HG03342 (cell line): ENCODE measurements at regions not wholly inside any gene's neighbourhood (a gene's known extent, or its start where the extent isn't known, plus 50 kb on each side); places are given as distances from the start of the nearest gene placed in this dataset.

Experiments used
- ATAC-seq: cut with Tn5 transposase; IDR thresholded peaks from one replicate; pipeline ENCODE4 v1.9.1; 2021; ENCODE audit warnings: mild to moderate bottlenecking, moderate library complexity; ENCODE audit not compliant: unreplicated experiment

DNA sequence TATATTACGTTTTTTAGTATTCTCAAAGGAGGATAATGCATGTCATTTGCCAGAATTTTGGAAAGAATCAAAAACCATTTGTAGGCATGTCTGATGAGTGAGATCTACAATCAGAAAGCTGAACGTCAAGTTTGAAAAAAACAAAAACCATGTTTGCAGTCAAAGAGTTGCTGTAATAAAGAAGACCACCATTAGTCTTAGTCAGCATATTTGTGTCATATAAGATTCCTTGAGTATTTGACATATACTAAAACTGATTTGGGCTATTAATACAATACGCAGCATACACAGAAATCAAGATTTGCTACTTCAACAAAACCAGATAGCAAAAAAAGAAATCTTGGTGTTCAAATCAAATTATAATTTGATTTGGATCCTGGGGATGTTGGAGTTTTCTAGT, 247.5 kb downstream of the SAMD5 start:
- ATAC-seq = no peak

DNA sequence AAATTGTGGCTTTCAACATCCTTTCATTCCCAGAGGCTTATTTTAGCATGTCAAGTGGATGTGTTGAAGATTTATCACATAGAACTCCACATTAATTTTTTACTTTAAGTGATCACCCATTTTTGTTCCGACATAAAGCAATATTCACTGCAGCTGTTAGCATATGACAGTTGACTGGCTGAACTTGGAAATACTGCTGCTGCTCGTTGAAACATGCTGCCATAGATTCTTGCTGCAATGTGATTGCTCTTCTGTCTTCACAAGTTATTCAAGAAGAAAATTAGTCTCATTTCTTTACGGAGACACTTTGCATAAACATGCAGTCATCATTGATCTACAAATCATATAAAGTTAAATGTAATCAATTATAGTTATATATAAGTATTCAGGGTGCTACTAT, 248.4 kb downstream of the SAMD5 start:
- ATAC-seq = no peak

DNA sequence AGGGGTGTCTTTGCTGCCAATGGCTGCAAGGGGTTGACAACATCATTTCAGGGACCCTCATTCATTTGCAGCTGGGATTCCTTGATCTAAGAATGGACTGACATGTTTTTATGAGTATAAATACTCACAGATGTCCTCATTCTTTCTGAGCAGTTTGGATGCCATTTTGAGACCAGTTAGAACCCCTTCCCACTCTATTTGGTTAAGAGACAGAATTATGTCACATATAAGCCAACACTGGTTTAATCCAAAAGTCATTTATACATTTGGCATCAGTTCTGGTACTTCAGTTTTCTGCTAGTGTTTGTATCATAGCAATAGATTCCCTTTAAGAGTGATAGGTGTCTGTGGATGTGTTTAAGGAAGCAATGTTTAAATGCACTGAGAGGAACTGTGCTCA, 248.8 kb downstream of the SAMD5 start:
- no peak for ATAC-seq

DNA sequence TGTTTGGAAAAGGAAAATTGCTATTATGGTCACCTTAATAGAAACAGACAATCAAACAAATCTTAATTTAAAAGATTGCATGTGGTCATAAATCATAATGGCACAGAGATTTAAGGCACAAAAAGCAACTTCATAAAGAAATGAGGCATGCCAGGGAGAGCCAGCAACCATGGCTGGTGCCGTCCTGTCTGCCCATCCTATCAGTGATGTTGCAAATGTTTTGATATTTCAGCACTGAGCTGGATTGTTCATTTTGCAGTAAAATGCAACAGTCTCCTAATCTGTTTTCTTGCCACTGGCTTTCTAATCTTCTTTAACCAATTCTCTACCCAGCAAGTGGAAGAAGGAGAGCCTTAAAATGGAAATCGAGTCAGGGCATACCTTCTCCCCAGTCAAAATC, 249.8 kb downstream of the SAMD5 start:
- no peak for ATAC-seq

DNA sequence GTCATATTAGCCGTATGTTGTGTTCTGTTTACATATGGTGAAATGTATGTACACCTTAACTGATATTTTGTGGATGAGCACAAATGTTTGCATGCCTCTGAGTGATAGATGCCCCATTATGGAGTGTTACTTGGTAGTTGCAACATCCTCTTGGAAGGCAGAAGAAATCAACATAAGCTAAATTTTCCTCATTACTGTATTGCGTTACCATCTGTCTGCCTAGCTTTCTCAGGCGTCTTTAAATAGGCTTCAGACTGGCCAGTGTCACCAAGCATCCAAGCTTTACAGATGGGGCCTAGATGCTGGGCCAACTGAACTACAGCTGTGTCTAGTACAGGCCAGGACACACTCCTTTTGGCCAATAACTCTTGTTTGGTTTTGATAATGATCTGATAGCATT, 250.6 kb downstream of the SAMD5 start:
- ATAC-seq = no peak

DNA sequence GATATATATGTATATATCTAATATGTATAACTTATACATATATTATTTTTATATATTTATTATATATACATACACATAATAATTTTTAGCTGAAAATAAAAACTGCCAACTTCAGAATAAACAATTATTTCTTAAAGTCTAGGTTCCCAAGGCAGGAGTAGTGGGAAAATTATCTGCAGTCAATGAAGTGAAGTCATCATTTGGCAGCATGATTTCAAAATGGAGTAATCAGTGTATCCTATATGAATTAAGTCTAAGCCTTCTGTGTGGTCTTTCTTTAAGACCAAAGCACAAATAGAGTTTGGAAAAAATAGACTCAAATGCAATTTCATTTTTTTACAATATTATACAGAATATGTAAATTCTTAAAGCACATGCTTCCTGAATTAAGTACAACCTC, 251.0 kb downstream of the SAMD5 start:
- no peak for ATAC-seq

DNA sequence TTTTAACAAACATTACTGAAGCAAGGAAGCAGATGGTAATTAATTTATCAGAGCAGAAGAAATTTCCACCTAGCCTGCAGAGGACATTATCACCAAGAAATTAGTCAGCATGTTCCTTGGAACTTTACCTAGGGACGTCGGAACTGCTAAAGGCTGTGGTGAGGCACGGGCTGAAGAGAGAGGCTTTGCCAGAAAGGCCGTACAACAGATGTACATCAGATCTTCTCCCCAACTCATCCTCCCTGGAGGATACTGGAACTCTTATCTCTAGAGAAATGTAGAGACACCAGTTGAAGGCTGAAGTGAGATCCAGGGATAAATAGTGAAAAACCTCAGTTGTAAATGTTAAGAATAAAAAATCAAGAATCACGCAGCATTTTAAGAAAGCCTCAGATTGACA, 257.1 kb downstream of the SAMD5 start:
- ATAC-seq = no peak

DNA sequence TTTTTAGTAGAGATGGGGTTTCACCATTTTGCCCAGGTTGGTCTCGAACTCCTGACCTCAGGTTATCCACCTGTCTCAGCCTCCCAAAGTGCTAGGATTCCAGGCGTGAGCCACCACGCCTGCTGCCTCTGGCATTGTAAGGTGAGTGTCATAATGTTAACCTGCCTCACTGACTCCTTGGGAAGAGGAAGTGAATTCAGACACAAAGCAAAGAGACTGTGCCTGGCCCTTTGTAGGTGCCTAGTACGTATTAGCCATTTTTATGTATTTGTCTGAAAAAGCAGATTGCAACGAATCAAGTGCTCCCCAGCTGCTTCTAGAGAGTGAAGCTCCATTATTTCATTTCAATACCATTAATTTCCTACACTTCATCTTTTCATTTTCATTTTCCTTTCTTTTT, 260.5 kb downstream of the SAMD5 start:
- ATAC-seq = no peak

DNA sequence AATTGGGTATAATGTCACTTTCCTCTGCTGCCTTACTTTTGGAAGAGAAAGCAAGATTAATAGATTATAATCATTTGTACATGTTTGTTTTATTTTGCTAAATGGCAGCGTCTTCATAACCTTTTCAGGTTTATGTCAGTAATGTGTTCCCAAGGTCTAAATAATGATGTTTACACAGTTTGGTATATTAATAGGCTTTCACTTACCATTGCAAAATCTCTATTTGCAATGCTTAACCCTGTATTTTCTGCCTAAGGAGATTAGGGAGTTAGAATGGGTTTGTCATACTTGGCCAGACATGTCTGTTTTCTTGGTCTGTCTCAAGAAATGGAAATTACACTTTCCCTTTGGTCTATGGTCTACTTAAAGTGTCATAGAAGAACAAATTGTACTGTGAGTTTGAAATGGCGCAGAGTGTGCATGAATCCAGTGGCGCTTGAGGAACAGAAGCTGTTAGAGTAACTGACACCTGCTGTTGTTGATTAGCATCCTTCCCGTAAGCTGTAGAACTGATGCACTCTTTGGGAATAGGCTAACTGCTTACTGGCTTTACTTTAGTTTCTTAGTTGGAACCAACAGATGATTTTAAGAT, 261.1 kb downstream of the SAMD5 start:
- ATAC-seq = no peak

DNA sequence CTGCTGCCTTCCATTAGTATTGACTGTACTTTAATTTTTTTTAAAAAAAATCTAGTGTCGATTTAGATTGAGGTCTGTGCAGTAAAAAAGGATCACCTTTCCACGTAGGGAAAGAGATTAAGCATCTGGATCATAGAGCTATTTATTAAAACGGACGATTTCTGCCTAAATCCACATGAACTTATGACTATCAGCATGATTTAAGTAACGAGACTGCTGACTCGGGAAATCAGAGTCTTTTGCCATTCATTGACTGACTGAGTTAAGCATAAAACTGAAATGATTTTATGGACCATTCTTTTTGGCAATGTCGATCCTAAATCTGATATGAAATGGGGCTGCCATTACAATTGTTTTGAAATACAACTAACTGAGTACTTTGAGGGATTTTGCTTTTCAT, 261.7 kb downstream of the SAMD5 start:
- no peak for ATAC-seq

DNA sequence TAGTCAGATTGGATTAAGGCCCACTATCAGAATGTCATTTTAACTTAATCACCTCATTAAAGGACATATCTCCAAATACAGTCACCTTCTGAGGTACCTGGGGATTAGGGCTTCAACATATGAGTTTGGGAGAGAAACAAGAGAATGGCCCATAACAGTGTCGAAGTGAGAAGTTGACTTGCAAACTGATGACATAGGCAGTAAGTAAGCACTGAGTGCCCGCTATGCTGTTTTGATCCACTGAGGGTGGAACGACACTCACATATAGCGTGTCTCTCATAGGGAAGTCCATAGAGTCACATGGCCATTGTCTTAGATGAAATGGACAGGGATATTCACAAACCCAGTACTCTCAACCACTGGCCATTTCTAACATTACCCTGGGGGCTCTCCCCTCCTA, 264.2 kb downstream of the SAMD5 start:
- ATAC-seq = no peak

DNA sequence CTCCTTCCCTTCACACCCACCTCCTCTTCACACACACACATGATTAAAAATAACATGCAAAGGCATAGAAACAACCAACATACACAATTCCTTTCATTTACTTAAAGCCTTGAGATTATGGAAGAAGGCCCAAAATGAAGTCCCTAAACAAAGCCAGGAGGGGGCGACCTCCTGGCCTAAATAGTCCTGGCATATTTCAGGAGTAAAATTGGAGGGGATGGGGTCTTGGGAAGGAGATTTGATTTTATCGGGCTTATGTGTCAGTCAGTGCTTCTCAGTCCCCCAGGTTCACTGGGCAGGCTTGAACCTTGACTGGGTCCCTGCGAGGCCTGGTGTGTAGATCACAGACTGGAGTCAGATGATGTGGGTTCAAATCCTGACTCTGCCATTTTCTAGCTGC, 266.4 kb downstream of the SAMD5 start:
- ATAC-seq = no peak

DNA sequence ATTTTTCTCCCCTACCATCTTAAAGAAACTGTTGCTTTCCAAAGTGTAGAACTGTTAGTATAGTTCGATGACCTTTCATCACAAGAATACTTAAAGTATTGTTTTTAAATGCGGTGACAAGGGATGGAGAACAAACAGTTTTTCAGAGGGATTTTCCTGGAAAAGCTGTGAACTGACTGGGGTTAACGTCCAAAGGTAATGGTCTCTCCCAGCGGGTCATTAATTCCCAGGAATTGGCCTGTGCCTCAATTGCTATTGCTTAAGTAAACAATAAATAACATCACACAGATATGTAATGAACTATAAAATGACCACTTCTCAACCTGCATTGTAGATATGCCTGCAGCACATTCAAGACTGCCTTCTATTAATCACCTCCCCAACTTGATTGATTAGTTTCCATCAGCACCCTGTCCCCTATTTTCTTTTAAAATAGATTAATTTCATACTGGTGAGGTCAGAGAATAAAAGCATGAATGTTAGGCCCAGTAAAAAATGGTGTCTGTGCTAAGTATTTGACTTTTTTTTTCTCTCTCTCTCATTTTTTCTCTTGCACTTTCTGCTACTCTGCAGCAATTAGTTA, 268.2 kb downstream of the SAMD5 start:
- no peak for ATAC-seq

DNA sequence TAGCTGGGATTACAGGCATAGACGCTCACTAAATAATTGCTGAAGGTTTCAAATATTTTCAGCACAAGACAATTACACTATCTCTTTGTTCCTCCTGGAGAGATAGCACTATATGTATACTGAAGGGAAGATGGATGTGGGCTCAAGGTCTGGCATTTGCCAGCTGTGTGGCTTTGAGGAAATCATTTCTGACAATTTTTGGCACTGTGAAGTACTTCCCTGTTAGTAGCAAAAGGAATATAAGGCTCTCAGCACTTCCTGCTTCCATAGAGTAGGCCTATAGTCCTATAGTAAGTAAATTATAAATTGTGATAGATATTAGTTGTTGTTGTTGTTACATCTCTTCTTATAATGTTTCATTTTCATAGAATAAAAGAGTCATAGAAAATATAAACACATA, 271.1 kb downstream of the SAMD5 start:
- ATAC-seq = no peak

DNA sequence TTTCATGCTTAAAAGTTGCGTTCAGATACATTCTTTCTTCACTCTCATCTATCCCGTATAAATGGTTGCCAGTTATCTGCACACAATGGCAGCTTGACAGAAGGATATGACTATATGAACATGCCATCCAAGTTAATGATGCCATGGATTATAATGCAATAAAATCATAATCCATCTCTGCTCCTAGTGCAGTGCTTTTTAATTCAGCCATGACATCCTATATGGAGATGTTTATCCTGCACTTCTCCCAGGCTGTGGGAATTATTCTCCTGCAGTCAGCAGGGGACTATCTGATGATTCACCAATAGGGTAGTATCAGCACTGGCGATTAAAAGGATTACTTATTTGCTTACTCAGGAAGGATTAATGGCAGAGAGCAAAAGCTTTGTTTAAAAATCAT, 273.8 kb downstream of the SAMD5 start:
- ATAC-seq = no peak

DNA sequence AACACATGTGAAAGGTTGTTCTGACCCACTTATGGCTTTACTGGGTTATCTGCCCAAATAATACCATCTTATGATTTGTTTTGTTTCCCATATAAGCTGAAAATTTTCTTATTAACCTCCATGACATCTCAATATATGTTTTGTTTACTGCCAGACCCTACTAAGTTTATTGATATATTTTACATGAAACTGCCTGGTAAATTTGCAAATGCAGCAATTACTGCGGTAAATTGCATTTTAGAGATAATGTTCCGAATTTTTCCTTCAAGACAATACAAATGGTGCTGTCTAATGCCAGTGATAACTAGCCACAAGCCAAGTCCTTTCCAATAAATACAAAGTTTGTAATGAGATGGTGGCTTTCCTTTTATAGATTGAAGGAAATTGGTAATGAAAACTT, 275.9 kb downstream of the SAMD5 start:
- no peak for ATAC-seq

DNA sequence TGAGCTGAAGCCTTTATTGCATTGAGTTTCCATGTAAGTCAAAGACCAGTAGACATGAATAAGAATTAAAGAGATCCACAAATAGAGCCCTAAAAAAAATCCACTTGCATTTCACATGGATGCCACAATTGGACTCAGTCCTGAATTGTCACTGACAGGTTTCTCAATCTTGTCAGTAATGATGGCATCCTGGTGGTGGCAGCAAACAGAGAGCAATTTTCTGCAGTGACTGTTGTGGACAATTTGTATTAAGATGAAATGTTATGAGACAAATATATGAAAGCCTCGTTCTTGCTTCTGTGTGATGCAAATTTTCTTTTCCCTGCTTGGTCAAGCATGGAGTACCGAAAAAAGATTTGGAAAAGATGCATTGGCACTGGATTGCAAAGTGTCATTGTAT, 278.9 kb downstream of the SAMD5 start:
- no peak for ATAC-seq

DNA sequence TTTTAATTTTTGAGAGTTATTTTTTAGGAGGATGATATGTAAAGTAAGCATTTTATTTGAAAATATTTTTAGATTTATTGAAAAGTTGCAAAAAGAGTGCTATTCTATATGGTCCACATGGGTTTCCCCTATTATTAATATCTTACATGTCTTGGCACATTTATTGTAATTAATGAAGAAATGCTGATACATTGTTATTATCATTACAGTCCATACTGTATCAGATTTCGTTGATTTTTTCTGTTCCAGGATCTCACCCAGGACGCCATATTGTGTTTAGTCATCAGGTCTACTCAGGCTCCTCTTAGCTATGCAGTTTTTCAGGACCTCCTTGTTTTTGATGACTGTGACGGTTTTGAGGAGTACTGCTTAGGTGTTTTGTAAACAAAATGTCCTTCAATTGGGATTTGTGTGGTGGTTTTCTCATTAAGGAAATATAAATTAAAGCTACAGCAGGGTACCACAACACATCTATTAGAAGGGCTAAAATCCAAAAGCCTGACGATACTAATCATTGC, 281.0 kb downstream of the SAMD5 start:
- ATAC-seq = no peak

DNA sequence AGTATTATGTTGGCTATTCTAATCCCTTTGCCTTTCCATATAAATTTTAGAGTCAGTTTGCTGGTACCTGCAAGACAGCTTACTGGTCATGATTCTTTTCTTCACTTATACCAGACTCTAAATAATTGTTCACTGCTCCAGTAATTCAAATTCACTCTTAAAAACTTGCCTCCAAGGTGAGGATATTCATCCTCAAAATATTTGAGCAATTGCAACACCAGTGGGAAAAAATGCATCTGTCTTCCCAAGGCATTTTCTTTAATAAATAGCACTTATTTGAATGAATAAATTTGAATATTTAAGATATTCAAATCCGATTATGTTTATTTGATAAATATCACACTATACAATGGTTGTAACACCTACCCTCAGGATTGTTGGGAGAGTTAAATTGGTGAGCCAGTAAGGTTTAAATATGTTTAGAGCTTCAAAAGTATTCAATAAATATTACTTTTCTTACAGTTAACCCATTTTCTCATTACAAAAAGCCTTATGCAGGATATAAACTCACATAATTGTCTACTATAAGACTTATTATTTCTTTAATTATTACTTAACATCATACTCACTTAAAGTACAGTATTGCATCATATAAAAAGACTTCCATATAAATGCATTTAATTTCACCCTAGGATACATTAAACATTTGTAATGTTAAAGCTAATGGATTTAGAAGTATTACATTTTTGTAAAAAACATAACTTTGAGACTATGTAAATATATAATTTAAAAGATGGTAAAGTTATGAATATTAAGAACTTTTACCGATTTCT, 285.6 kb downstream of the SAMD5 start:
- ATAC-seq = no peak

DNA sequence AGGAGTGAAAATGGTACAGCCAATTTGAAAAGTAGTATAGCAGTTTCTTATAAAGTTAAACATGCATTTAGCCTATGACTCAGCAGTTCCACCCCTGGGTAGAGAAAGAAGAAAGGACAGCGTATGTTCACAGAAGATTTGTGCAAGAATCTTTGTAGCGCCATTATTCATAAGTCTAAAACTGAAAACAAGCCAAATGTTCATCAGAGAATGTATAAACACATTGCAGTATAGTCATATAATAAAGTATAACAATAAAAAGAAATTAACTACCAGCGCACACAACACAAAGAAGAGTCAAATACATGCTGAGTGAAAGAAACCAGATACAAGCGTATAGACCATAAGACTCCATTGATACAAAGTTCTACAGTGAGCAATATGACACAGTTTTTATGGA, 294.0 kb downstream of the SAMD5 start:
- ATAC-seq = no peak

DNA sequence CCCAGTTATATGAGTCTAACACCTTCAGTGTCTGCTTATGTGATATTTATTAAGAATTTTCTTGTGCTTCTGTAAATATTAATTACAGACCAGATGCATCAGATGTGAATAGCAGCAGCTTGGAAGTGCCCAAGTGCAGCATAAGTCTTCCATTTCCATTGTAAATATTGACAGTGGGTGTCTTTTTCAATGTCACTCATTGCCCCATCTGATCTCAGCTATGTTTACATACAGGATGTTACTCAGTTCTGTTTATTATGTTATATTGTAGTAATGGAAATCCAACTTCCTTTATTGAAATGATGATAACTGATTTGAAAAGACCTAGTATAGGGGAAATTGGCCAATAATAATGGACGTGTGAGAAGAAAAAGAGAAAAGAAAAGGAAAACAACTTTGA, 296.7 kb downstream of the SAMD5 start:
- ATAC-seq = no peak

DNA sequence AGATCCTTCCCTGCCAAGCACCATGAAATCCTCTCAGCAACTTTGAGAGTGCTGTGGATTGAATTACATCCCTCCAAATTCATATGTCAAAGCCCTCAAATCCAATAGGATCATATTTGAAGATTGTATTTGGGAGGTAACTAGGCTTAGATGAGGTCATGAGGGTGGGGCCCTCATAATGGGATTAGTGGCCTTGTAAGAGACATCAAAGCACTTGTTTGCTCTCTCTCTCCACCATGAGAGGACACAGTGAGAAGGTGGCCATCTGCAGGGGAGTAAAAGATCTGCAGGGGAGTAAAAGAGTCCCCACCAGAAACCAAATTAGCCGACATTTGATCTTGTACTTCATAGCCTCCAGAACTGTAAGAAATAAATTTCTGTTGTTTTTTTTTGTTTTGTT, 298.2 kb downstream of the SAMD5 start:
- ATAC-seq = no peak
